OCI-LY1 (cell line): ENCODE measurements at regions not wholly inside any gene's neighbourhood (a gene's known extent, or its start where the extent isn't known, plus 50 kb on each side); places are given as distances from the start of the nearest gene placed in this dataset.

Source experiments
- EZH2 ChIP-seq: fragments of 200-600 bp; sonication (generic), shearing (Covaris generic); IDR thresholded peaks from 2 replicates; pipeline ENCODE4 v1.8.0; 2017; ENCODE audit warnings: borderline replicate concordance, mixed run types, mild to moderate bottlenecking, antibody characterized with exemption, low read length, moderate library complexity, mixed read lengths
- TF ChIP-seq, protein P1 (sequence below): fragments of 200-600 bp; sonication (generic), shearing (Covaris generic); IDR thresholded peaks from 2 replicates; pipeline ENCODE4 v1.5.1; 2017; ENCODE audit warnings: mild to moderate bottlenecking, antibody characterized with exemption, low read length, moderate library complexity, mixed read lengths

DNA sequence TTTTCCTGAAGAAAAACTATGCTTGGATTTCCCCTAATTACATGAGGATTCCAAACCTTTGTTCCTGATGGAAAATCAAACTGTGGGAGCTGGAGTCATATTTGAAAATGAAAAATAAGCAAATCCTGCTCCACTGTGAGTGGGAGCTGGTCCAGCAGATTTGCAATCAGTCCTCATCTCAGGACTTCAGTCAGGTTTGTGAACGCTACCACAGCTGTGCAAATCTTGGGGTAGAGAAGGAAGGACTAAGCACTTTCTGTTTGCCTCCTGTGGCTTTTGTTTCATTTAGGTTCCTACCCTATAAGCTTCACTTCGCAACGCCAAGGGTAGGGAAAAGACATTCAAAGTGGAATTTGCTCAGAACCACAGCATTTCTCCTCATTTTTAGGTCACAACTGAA is 238.2 kb downstream of the TUSC7 start:
- TF ChIP-seq, protein P1, sequence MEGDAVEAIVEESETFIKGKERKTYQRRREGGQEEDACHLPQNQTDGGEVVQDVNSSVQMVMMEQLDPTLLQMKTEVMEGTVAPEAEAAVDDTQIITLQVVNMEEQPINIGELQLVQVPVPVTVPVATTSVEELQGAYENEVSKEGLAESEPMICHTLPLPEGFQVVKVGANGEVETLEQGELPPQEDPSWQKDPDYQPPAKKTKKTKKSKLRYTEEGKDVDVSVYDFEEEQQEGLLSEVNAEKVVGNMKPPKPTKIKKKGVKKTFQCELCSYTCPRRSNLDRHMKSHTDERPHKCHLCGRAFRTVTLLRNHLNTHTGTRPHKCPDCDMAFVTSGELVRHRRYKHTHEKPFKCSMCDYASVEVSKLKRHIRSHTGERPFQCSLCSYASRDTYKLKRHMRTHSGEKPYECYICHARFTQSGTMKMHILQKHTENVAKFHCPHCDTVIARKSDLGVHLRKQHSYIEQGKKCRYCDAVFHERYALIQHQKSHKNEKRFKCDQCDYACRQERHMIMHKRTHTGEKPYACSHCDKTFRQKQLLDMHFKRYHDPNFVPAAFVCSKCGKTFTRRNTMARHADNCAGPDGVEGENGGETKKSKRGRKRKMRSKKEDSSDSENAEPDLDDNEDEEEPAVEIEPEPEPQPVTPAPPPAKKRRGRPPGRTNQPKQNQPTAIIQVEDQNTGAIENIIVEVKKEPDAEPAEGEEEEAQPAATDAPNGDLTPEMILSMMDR, result no peak
- TF ChIP-seq EZH2, result no peak
